ENCODE measurements at regions not wholly inside any gene's neighbourhood (a gene's known extent, or its start where the extent isn't known, plus 50 kb on each side); places are given as distances from the start of the nearest gene placed in this dataset.

GRCh38 chr21:40997831-40998230 lies 150.9 kb upstream of the DSCAM start:
- no peak overlapping the region for H3K9ac ChIP-seq
- TF ChIP-seq GABPA (IDR thresholded peaks at IDR 0.05; ENCODE audit: low read depth), result no peak
- TF ChIP-seq RXRA (IDR thresholded peaks at IDR 0.05; ENCODE audit: borderline replicate concordance, low read depth), result no peak
- TF ChIP-seq IRF3 (IDR thresholded peaks at IDR 0.05; ENCODE audit: low read depth, low read length), result no peak
- no peak for TF ChIP-seq POLR2AphosphoS5 (IDR thresholded peaks at IDR 0.05; ENCODE audit: low read depth, low read length)
- TF ChIP-seq TAF1 (IDR thresholded peaks at IDR 0.05; ENCODE audit: borderline replicate concordance, low read depth, low read length), result no peak
- TF ChIP-seq SIN3A (IDR thresholded peaks at IDR 0.05; ENCODE audit: borderline replicate concordance, low read depth, low read length), result no peak
- no peak for TF ChIP-seq RCOR1 (IDR thresholded peaks at IDR 0.05; ENCODE audit: low read length)
- no peak for TF ChIP-seq PBX3 (IDR thresholded peaks at IDR 0.05)
- TF ChIP-seq GATA2 (CRISPR knock-in tag; IDR thresholded peaks at IDR 0.05), result no peak
- TF ChIP-seq JUND (IDR thresholded peaks at IDR 0.05), result no peak
- no peak for TF ChIP-seq NFIC (IDR thresholded peaks at IDR 0.05; ENCODE audit: borderline replicate concordance)
- no peak for TF ChIP-seq EP300 (IDR thresholded peaks at IDR 0.05; ENCODE audit: borderline replicate concordance in 1 of 2, low read depth in 1 of 2, low read length in 1 of 2)
- H3K27ac ChIP-seq (ENCODE audit: low read depth in 2 of 2, low read length in 1 of 2), result no peak overlapping the region
- no peak overlapping the region for H3K4me2 ChIP-seq
- no peaks in the 10 kb centered on the region for H3F3A ChIP-seq (replicated peaks; ENCODE audit: insufficient read depth)
- no peaks in the 10 kb centered on the region for H3K4me1 ChIP-seq (ENCODE audit: control insufficient read depth in 1 of 2, insufficient read depth in 2 of 2, low read depth in 1 of 2, low read length in 1 of 2)
- no peak overlapping the region for H3K4me3 ChIP-seq (ENCODE audit: low read depth in 2 of 2, low read length in 1 of 2)
- H3K9me2 ChIP-seq, result no peaks in the 10 kb centered on the region
- DNase-seq, result no peak
- H2AFZ ChIP-seq (ENCODE audit: low read depth), result no peak overlapping the region
- WGBS (ENCODE audit: low lambda C conversion rate), result 3% methylated on average over 3 of the region's 3 CpGs
- H3K79me2 ChIP-seq (ENCODE audit: insufficient read depth), result no peaks in the 10 kb centered on the region
- ChIA-PET POLR2A (no interaction called here), CTCF (no interaction called here)
- H3K27me3 ChIP-seq (ENCODE audit: insufficient read depth), result no peaks in the 10 kb centered on the region
- H3K36me3 ChIP-seq (replicated peaks in 1 of 2; ENCODE audit: control insufficient read depth in 1 of 2, insufficient read depth in 2 of 2, low read length in 1 of 2), result no peaks in the 10 kb centered on the region
- no peaks in the 10 kb centered on the region for H4K20me1 ChIP-seq (ENCODE audit: insufficient read depth)
- peaks cover 12% of the 10 kb centered on the region; the same call in 1 of the 2 replicates for H3K9me3 ChIP-seq

- Histone ChIP-seq H3K79me2 (ENCODE audit: insufficient read depth) (no peaks in the 10 kb centered on the region), H3K27ac (ENCODE audit: low read depth in 2 of 2, low read length in 1 of 2) (no peak overlapping the region), H3K27me3 (ENCODE audit: insufficient read depth) (no peaks in the 10 kb centered on the region), H3K4me2 (no peak overlapping the region), H2AFZ (ENCODE audit: low read depth) (no peak overlapping the region), H3K4me3 (ENCODE audit: low read depth in 2 of 2, low read length in 1 of 2) (no peak overlapping the region), H4K20me1 (ENCODE audit: insufficient read depth) (no peaks in the 10 kb centered on the region), H3K9me3 (peaks cover 12% of the 10 kb centered on the region; the same call in 1 of the 2 replicates), H3K9ac (no peak overlapping the region), H3K36me3 (replicated peaks in 1 of 2; ENCODE audit: control insufficient read depth in 1 of 2, insufficient read depth in 2 of 2, low read length in 1 of 2) (no peaks in the 10 kb centered on the region), H3K9me2 (no peaks in the 10 kb centered on the region), H3K4me1 (ENCODE audit: control insufficient read depth in 1 of 2, insufficient read depth in 2 of 2, low read depth in 1 of 2, low read length in 1 of 2) (no peaks in the 10 kb centered on the region), H3F3A (replicated peaks; ENCODE audit: insufficient read depth) (no peaks in the 10 kb centered on the region)
- WGBS (ENCODE audit: low lambda C conversion rate), result 33% methylated on average over 1 of the region's 1 CpG
- ChIA-PET POLR2A (no interaction called here), CTCF (interaction anchor here (1.1 kb wide), 1 partner anchor 52 kb away, joined by 3 read pairs; no protein-coding TSS in a partner anchor)
- DNase-seq, result no peak
- TF ChIP-seq RXRA (IDR thresholded peaks at IDR 0.05; ENCODE audit: borderline replicate concordance, low read depth), result no peak
- no peak for TF ChIP-seq MEF2A (IDR thresholded peaks at IDR 0.05; ENCODE audit: borderline replicate concordance, low read depth)
- no peak for TF ChIP-seq SMC3 (IDR thresholded peaks at IDR 0.05; ENCODE audit: low read depth, low read length)
- TF ChIP-seq GATA2 (CRISPR knock-in tag; IDR thresholded peaks at IDR 0.05), result no peak
- no peak for TF ChIP-seq ZBTB33 (IDR thresholded peaks at IDR 0.05; ENCODE audit: borderline replicate concordance, low read depth)
- TF ChIP-seq CTCF (IDR thresholded peaks at IDR 0.05), result no peak
- no peak for TF ChIP-seq RAD21 (IDR thresholded peaks at IDR 0.05; ENCODE audit: low read length)
- TF ChIP-seq FOXM1 (IDR thresholded peaks at IDR 0.05; ENCODE audit: low read depth), result no peak
- TF ChIP-seq MXI1 (IDR thresholded peaks at IDR 0.05; ENCODE audit: low read depth, low read length), result no peak
- no peak for TF ChIP-seq EZH2phosphoT487 (IDR thresholded peaks at IDR 0.05; ENCODE audit: borderline replicate concordance, low read depth)
- no peak for TF ChIP-seq TAF1 (IDR thresholded peaks at IDR 0.05; ENCODE audit: borderline replicate concordance, low read depth, low read length)
- no peak for TF ChIP-seq ELF1 (IDR thresholded peaks at IDR 0.05)
- no peak for TF ChIP-seq GABPA (IDR thresholded peaks at IDR 0.05; ENCODE audit: low read depth)
- TF ChIP-seq PBX3 (IDR thresholded peaks at IDR 0.05), result no peak
- no peak for TF ChIP-seq JUND (IDR thresholded peaks at IDR 0.05)
These were observed 153.9 kb upstream of the DSCAM start for GRCh38 chr21:41000838-41001237.

Data from SK-N-SH (cell line).